ENCODE measurements at regions not wholly inside any gene's neighbourhood (a gene's known extent, or its start where the extent isn't known, plus 50 kb on each side); places are given as distances from the start of the nearest gene placed in this dataset.

DNA sequence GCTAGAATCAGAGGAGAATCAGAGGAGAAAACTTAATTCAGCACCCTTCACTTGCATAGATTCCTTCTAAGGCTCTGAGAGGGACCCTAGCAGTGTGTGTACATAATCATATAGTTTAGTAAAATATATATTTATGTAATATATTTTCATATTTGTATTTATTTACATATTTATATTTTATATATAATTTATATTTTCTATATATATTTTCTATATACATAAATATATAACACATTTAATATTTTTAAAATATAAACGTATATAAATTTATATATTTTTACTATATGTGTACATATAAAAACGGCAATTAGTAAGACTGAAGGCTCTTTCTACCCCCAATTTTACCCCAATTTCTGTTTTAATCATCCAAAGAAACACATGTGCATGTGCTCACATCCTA lies 80.3 kb downstream of the NXPE2 start:
- H3K27ac ChIP-seq, result no peak overlapping the region
- TF ChIP-seq, protein P1, sequence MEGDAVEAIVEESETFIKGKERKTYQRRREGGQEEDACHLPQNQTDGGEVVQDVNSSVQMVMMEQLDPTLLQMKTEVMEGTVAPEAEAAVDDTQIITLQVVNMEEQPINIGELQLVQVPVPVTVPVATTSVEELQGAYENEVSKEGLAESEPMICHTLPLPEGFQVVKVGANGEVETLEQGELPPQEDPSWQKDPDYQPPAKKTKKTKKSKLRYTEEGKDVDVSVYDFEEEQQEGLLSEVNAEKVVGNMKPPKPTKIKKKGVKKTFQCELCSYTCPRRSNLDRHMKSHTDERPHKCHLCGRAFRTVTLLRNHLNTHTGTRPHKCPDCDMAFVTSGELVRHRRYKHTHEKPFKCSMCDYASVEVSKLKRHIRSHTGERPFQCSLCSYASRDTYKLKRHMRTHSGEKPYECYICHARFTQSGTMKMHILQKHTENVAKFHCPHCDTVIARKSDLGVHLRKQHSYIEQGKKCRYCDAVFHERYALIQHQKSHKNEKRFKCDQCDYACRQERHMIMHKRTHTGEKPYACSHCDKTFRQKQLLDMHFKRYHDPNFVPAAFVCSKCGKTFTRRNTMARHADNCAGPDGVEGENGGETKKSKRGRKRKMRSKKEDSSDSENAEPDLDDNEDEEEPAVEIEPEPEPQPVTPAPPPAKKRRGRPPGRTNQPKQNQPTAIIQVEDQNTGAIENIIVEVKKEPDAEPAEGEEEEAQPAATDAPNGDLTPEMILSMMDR (conservative IDR thresholded peaks at IDR 0.05), result no peak

DNA sequence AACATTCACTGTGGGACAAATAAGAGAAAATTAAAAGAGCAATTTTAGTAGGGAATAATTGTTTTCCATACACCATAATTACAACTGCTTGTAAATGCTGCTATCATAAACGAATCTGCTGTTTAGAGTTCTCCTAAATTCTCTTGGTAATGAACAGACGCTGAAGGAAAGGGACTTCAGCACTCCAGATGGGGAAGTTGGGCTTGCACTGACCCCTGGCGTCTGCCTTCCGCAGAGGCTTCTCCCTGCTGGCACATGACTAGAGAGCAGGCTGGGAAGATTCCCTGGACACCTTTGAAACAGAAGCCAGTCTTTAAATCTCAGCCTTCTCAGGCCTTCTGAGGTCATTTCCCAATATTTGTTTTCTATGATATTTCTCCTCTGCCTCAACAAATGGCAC lies 84.1 kb downstream of the NXPE2 start:
- TF ChIP-seq, protein P1 (conservative IDR thresholded peaks at IDR 0.05), result peak; percentile 97

DNA sequence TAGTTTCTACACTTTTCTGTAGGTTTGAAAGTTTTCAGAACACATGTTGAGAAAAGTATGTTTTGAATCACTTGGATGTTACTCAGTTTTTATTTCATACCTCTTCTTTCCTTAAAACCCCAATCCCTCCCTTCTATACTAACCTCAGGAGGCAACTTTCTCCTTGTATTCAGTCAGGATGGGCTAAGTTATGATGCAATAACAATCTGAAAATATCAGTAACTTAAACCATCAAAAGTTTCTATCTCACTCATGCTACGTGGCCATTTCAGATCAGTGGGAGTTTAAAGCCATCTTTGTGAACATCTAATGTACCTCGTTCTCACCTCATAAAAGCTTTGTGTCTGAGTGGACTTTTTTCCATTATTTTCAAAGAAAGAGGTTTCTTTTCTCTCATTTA lies 86.2 kb downstream of the NXPE2 start:
- no peak overlapping the region for H3K27ac ChIP-seq
- TF ChIP-seq, protein P1 (conservative IDR thresholded peaks at IDR 0.05), result no peak

More for the DNA sequence above, 84.1 kb downstream of the NXPE2 start:
- H3K27ac ChIP-seq, result 0 out of 2 replicates have a peak overlapping the region, but pooled peaks have one; percentile 10

DNA sequence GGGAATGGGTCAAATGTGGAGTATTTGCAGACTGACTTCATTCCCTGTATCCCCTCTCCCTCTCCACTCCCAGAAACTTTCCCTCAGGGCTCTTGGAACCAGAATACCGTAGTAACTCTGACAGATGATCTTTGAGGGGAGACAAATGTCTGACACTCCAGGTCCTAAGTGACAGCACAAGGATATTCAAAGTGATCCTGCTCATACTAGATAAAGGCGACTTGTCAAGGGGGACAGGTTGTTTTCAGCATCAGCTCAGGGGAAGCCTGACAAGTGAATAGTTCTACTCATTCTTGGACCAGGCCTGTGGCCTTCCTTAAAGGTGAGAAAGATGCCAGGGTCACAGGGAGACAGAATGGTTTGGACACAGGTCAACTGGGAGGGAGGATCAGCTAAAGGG lies 92.8 kb downstream of the NXPE2 start:
- no peak overlapping the region for H3K27ac ChIP-seq
- TF ChIP-seq, protein P1 (conservative IDR thresholded peaks at IDR 0.05), result no peak

DNA sequence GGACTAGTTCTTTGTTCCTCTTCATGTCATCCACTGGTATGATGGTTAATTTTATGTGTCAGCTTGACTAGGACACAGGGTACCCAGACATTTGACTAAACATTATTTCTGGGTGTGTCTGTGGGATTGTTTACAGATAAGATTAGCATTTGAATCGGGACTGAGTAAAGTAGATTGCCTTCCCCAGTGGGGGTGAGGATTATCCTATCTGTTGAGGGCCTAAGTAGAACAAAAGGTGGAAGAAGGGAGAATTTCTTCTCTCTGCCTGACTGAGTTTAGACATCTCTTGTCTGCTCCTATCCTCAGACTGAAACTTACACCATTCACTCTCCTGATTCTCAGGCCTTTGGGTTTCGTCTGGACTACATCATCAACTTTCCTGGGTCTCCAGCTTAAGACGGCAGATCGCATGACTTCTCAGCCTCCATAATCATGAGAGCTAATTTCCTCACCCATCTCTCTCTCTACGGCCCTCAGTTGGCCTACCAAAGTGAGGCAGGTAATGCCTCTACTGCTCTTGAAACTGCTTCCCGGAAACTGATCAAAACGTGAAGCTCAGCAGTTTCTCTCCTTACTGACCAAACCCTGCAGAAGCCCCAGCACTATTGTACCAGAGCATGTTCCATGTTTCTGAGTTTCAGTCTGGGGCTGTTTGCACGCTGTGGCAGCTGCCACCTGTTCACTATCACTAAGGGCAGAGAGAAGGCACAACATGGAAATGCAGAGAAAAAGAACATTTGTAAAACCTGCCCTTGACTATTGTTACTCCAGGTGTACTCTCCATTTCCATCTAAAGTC lies 95.4 kb downstream of the NXPE2 start:
- TF ChIP-seq, protein P1 (conservative IDR thresholded peaks at IDR 0.05), result no peak
- no peak overlapping the region for H3K27ac ChIP-seq

DNA sequence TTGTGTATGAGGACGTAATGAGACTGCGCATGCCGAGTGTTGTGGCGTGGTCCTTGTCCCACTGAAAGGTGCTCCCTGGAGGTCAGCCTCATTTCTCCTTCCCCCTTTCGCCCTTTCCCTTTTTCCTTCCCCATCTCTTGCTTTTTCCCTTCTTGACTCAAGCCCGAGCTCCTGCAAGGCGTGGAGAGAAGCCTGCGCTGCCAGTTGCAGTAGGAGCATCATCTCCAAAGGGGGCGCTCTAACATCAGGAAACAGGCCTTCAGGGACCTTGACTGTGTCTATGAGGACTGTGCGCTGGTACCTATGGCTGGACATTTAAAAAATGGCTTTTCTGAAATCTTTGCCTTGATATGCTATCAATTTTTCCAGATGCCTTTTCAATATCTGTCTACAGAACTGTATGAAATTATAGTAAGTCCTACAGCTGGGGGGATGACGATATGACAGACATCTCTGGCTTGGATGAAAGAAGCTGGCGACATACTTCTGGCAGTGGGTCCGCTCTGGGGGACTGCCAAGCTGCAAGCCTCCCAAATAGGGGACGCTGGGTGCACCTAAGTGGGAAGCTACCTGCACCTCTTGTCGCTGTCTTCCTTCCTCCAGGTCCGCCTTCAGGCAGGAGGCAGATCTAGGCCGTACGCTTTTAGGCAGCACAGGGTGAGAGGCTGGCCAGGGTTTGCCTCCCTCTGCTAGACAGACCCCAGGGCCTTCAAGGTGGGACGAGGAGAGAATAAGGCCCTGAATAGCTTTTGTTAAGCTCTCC lies 96.5 kb downstream of the NXPE2 start:
- H3K27ac ChIP-seq, result no peak overlapping the region

More for the DNA sequence above, 96.5 kb downstream of the NXPE2 start:
- TF ChIP-seq, protein P1 (conservative IDR thresholded peaks at IDR 0.05), result peak; percentile 95

Data from VCaP (cell line).